T-helper 1 cell treated with Interleukin-12 subunit alpha and Interleukin-12 subunit beta and Interleukin-4 antibody, amounts not matched to agents 30 μg/mL and 1 μg/mL, for 36 hours (primary cell): ENCODE measurements at regions not wholly inside any gene's neighbourhood (a gene's known extent, or its start where the extent isn't known, plus 50 kb on each side); places are given as distances from the start of the nearest gene placed in this dataset.

Experiments
- H3K27ac Mint-ChIP-seq: one replicate; pipeline ENCODE4 v1.8.0; 2021; ENCODE audit warnings: mild to moderate bottlenecking, mixed read lengths
- H3K27me3 Mint-ChIP-seq: one replicate; pipeline ENCODE4 v1.8.0; 2021; ENCODE audit warnings: low read depth, mixed read lengths
- H3K36me3 Mint-ChIP-seq: one replicate; pipeline ENCODE4 v1.8.0; 2021; ENCODE audit warnings: low read depth, mixed read lengths
- H3K4me1 Mint-ChIP-seq: one replicate; pipeline ENCODE4 v1.8.0; 2021; ENCODE audit warnings: low read depth, mixed read lengths
- H3K4me3 Mint-ChIP-seq: one replicate; pipeline ENCODE4 v1.8.0; 2021; ENCODE audit warnings: mild to moderate bottlenecking, moderate library complexity, mixed read lengths
- H3K9me3 Mint-ChIP-seq: one replicate; pipeline ENCODE4 v1.8.0; 2021; ENCODE audit warnings: mixed read lengths

DNA sequence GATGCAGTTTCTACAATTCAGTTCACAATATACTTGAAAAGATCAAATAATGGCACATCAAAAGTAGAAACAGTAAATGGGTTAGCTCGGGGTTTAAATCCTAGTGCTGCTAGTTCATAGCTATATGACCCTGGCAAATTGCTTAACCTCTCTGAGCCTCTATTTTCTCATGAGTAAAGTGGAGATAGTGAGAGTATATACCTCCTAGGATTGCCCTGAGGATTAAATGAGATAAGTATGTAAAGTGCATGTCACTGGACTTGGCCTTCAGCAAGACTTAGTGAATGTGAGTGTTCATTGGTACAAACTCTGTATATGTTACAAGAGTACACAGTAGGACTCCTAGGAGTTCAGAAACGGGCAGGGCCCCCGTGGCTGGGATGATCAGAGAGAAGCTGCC, 248.3 kb downstream of the DLEU7 start:
- H3K4me1 Mint-ChIP-seq: peaks cover 15% of the 10 kb centered on the region
- H3K36me3 Mint-ChIP-seq: peaks cover 1% of the 10 kb centered on the region
- H3K27me3 Mint-ChIP-seq: peaks cover 9% of the 10 kb centered on the region
- no peaks in the 10 kb centered on the region for H3K9me3 Mint-ChIP-seq
- H3K27ac Mint-ChIP-seq: no peak overlapping the region
- H3K4me3 Mint-ChIP-seq: no peak overlapping the region

DNA sequence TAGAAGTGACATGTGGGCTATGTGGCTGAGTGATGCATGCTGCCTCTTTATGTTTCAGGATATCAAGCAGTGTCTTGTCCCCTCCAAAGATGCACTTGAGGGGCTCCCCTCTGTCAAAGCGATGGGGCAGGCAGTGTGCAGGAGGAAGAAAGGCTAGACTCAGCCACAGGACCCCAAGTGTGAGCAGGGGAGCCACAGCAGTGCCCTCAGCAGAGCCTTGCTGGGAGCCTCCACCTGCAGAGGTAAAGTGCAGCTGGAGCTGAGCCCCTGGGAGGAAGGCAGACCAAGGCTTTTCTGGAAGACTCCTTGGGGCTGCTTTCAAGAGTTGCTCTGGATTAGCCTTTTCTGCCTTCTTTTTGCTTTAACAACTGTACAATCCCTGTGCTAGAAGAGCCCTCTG, 247.3 kb downstream of the DLEU7 start:
- Mint-ChIP-seq H3K4me3 (no peak overlapping the region), H3K4me1 (peaks cover 14% of the 10 kb centered on the region), H3K27me3 (peaks cover 9% of the 10 kb centered on the region), H3K27ac (no peak overlapping the region), H3K36me3 (no peaks in the 10 kb centered on the region), H3K9me3 (no peaks in the 10 kb centered on the region)

DNA sequence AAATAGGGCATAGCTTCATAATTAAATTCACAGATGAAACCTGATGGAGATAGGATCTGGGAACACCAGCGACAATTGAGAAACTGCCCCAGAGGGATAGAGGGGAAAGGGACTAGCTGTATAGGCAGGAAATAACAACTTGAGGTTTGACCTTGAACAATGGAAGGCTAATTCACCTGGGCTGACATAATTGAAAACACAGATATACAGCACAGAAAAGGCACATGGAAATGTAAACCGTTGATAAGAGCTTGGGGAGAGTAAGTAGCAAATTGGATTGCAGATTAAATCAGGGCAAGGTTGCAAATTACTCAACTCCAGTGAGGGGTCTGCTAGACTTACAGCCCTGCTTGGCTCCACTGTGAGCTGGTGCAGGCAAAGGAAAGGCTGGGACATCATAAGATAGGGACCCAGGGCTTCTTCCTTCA, 246.7 kb downstream of the DLEU7 start:
- Mint-ChIP-seq H3K27ac (no peak overlapping the region), H3K4me1 (peaks cover 14% of the 10 kb centered on the region), H3K27me3 (peaks cover 9% of the 10 kb centered on the region), H3K9me3 (no peaks in the 10 kb centered on the region), H3K36me3 (no peaks in the 10 kb centered on the region), H3K4me3 (no peak overlapping the region)

DNA sequence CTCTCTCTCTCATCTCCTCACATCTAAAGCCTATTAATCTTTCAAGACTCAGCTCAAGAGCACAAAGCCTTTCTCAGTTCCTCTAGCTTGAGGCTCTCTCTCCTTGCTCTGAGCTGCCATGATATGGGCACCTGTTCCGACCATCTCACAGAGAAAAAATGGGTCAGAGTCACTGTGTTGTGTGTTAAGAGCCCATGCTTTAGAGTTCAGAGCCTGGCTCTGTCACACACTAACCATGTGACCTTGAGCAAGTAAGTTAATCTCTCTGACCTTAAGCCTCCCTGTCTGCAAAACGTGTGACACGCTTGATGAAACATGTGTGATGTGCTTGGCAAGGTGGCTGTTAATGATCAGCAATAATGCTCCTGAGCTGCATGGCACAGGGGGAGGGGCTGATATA, 245.2 kb downstream of the DLEU7 start:
- Mint-ChIP-seq H3K27ac (no peak overlapping the region), H3K9me3 (no peaks in the 10 kb centered on the region), H3K4me1 (peaks cover 11% of the 10 kb centered on the region), H3K4me3 (no peak overlapping the region), H3K27me3 (peaks cover 9% of the 10 kb centered on the region), H3K36me3 (no peaks in the 10 kb centered on the region)

DNA sequence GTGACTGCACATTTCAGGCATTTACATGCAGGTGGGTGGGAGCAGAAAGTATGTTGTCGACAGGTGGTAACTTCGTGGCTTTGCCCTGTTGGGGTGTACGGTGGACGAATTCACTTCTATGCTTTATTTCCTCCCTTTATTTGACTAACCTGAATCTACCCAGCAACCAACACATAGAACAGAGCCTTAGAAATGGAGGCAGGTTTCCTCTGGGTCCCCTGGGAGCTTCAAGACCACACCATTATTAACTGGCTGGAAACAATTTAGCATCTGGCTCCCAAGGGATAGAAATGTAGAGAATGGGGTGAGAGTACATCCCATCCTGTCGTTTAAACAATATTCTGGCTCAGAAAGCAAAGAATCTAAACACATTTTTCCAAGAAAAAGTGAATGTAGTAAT, 244.4 kb downstream of the DLEU7 start:
- Mint-ChIP-seq H3K27me3 (peaks cover 9% of the 10 kb centered on the region), H3K9me3 (no peaks in the 10 kb centered on the region), H3K4me3 (no peak overlapping the region), H3K27ac (no peak overlapping the region), H3K4me1 (peaks cover 8% of the 10 kb centered on the region), H3K36me3 (no peaks in the 10 kb centered on the region)

DNA sequence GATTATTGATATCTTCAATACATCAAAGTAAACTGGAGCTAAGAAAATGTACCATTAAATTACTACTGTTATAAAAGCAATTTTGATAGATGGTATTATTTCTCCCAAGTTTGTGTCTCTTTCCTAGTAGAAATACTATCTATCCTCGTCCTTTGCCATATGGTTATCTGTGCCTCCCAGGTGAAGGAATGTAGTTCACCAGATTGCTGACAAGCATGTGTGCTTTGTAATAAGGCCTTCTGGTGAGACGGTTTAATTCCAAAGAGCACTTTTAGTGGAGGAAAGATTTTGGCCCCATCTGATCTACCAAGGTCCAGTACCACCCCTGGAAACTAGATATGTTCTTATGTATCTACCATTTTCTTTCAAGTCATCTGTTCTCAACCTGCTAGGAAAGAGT, 243.6 kb downstream of the DLEU7 start:
- Mint-ChIP-seq H3K27me3 (peaks cover 9% of the 10 kb centered on the region), H3K27ac (no peak overlapping the region), H3K36me3 (no peaks in the 10 kb centered on the region), H3K4me3 (no peak overlapping the region), H3K9me3 (no peaks in the 10 kb centered on the region), H3K4me1 (peaks cover 4% of the 10 kb centered on the region)

DNA sequence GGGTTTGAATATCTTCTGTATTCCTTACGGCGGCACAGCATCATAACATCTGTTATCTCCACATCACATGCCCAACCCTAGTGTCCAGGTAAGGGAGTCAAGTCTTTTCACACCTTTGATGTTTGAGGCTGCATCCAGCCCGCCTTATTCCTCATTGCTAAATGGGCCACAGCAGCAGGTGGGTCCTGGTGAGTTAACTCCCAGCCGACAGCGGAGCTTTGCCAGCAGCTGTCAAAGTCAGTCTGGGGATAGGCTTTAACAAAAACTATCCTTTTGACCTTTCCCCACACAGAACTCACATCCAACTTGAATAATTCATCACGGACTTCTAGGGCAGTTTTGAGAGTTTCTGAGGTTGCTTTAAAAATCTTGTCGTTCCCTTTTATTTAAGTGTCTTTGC, 235.1 kb downstream of the DLEU7 start:
- H3K27ac Mint-ChIP-seq: no peak overlapping the region

DNA sequence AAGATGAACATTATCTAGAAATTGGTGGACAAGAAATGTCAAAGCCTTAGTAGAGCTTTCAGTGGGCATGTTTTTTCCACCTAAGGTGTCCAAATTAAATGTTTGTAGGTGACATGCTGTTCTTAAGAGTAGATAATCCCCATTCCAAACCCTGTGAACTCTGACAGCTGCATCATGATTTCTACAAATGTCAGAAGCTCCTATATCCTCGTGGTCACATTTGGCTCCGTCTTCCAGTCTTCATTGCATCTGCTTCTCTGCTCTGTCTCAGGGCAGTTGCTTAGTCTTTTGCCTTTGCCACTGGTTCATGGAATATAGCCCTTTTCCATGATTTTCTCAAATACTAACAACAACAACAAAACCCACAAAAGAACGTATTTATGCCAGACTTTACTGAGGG, 234.5 kb downstream of the DLEU7 start:
- H3K36me3 Mint-ChIP-seq: no peaks in the 10 kb centered on the region
- no peak overlapping the region for H3K4me3 Mint-ChIP-seq
- peaks cover 37% of the 10 kb centered on the region for H3K27me3 Mint-ChIP-seq
- no peaks in the 10 kb centered on the region for H3K9me3 Mint-ChIP-seq
- peaks cover 7% of the 10 kb centered on the region for H3K4me1 Mint-ChIP-seq
- no peak overlapping the region for H3K27ac Mint-ChIP-seq

More for the DNA sequence above, 235.1 kb downstream of the DLEU7 start:
- Mint-ChIP-seq H3K27me3 (peaks cover 37% of the 10 kb centered on the region), H3K4me3 (no peak overlapping the region), H3K36me3 (no peaks in the 10 kb centered on the region), H3K9me3 (no peaks in the 10 kb centered on the region), H3K4me1 (peaks cover 7% of the 10 kb centered on the region)

DNA sequence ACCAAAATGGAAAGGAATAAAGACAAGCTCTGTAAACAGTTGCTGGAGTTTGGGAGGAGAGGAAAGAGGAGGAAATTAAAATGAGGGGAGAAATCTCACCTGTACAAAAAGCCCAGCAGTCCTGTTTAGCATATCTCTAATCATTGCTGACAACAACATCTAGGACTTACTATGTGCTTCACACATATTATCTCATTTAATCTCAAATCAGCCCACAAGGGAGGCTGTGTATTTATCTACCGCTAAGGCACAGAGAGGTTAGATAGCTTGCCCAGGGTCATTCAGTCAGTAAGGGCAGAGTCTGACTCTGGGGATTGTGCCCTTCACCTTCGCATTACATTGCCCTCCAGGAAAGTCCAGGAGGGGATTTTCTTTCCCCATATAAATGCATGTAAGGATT, 233.3 kb downstream of the DLEU7 start:
- H3K4me1 Mint-ChIP-seq: peaks cover 7% of the 10 kb centered on the region
- no peaks in the 10 kb centered on the region for H3K36me3 Mint-ChIP-seq
- H3K4me3 Mint-ChIP-seq: no peak overlapping the region
- no peak overlapping the region for H3K27ac Mint-ChIP-seq
- H3K27me3 Mint-ChIP-seq: peaks cover 37% of the 10 kb centered on the region
- H3K9me3 Mint-ChIP-seq: no peaks in the 10 kb centered on the region

DNA sequence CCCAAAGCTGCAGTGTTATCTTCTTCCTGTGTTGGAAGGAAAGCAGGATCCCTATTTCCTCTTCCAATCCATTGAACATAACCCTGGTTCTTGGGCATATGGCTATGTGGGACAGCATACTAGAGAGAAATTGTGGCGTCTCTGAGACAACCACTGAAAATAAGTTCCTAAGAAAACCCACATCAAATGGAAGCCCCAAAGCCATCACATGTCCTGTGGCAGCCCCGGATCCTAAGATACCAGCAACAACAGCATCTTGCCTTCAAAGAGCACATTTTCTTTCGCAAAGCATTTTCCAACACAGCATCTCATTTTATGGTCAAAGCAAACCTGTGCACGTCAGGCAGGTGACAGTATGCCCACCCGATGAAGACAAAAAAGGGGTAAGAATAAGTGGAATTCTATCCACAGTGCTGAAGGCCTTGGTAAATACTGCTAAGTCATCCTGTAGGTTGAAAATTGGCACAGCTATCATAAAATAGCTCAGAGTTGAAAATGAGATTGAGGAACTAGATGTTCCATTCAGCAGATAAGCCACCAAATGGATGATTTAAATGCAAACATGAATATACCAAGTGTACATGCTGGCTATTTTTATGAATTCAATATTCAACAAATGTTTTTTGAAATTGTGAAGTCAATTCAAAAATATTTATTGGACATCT, 232.2 kb downstream of the DLEU7 start:
- Mint-ChIP-seq H3K27me3 (peaks cover 37% of the 10 kb centered on the region), H3K27ac (no peak overlapping the region), H3K9me3 (no peaks in the 10 kb centered on the region), H3K4me1 (peaks cover 7% of the 10 kb centered on the region), H3K36me3 (no peaks in the 10 kb centered on the region), H3K4me3 (no peak overlapping the region)

DNA sequence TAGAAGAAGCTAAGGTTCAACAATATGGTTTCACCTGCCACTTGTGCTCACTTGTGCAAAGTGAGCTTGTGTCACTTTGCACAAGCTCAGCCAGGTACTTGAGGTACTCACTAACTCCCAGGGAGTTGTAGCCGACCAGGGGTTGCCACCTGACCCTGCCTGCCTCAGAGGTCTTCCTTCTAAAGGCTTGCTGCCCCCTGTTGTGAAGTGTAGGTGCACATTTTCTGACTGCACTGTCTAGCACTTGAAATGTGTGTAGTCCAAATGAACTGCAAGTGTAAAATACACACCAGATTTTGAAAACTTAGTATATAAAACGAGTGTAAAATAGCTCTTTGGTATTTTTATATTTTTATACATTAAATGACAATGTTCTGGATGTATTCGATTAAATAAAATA, 230.8 kb downstream of the DLEU7 start:
- Mint-ChIP-seq H3K27ac (no peak overlapping the region), H3K4me1 (peaks cover 11% of the 10 kb centered on the region), H3K36me3 (no peaks in the 10 kb centered on the region), H3K9me3 (no peaks in the 10 kb centered on the region), H3K4me3 (no peak overlapping the region), H3K27me3 (peaks cover 33% of the 10 kb centered on the region)

DNA sequence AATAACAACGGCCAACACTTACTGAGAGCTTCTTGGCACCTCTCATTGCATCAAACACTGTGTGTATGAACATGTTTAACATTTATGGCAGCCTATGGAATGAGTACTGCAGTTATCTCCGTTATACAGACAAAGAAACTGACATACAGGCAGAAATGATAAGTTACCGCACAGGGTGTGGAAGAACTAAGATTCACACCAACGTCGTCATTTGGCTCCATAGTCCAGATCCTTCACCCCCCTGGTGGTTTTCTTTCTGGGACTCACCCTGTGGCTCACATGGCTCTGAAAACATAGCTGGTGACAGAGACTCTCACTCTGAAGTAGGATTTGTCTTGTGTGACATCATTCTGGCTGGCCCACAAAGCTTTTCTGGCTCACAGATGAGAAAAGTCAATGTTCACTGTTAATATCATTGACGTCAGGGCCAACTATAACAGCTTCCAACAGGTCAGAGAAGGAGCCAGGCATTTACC, 230.1 kb downstream of the DLEU7 start:
- H3K4me3 Mint-ChIP-seq: no peak overlapping the region
- H3K36me3 Mint-ChIP-seq: no peaks in the 10 kb centered on the region
- no peak overlapping the region for H3K27ac Mint-ChIP-seq
- H3K9me3 Mint-ChIP-seq: no peaks in the 10 kb centered on the region
- H3K4me1 Mint-ChIP-seq: peaks cover 11% of the 10 kb centered on the region
- H3K27me3 Mint-ChIP-seq: peaks cover 27% of the 10 kb centered on the region

DNA sequence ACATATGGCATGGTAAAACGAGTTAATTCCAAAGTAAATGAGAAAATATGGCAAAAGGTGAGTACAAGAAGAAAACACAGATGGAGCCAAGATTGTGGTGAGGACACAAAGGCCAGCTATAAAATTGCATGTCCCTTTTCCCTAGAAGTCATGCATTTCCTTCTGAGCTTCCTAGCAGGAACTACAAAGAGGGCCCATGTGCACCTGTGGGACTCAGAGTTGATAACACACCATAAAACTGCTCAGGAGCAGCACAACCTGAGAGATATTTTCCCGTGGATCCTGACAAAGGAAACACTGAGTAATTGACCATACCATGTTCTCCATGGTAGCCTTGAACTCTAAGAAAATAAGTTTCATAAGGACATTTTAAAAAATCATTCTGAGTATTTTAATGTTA, 228.3 kb downstream of the DLEU7 start:
- Mint-ChIP-seq H3K4me3 (no peak overlapping the region), H3K36me3 (no peaks in the 10 kb centered on the region), H3K27me3 (peaks cover 8% of the 10 kb centered on the region), H3K27ac (no peak overlapping the region), H3K4me1 (peaks cover 11% of the 10 kb centered on the region), H3K9me3 (no peaks in the 10 kb centered on the region)

DNA sequence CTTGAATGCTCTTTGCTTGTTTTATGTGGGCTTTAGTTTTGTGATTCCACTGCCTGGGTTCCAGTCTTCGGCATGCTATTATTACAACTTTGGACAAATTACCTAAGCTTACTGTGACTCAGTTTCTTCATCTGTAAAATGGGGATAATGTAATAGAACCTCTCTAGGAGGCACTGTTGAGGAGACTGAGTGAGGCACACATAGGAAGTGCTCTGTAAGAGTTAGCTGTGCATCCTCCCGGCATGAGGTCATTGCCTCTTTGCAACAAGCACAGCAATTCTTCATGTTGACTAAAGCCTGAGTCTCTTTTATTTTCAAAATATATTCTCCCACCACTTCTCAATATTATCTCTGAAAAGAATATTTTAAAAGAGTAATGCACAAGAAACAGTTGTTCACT, 227.4 kb downstream of the DLEU7 start:
- no peak overlapping the region for H3K27ac Mint-ChIP-seq
- no peaks in the 10 kb centered on the region for H3K9me3 Mint-ChIP-seq
- no peak overlapping the region for H3K4me3 Mint-ChIP-seq
- peaks cover 10% of the 10 kb centered on the region for H3K4me1 Mint-ChIP-seq
- peaks cover 8% of the 10 kb centered on the region for H3K27me3 Mint-ChIP-seq
- H3K36me3 Mint-ChIP-seq: no peaks in the 10 kb centered on the region

DNA sequence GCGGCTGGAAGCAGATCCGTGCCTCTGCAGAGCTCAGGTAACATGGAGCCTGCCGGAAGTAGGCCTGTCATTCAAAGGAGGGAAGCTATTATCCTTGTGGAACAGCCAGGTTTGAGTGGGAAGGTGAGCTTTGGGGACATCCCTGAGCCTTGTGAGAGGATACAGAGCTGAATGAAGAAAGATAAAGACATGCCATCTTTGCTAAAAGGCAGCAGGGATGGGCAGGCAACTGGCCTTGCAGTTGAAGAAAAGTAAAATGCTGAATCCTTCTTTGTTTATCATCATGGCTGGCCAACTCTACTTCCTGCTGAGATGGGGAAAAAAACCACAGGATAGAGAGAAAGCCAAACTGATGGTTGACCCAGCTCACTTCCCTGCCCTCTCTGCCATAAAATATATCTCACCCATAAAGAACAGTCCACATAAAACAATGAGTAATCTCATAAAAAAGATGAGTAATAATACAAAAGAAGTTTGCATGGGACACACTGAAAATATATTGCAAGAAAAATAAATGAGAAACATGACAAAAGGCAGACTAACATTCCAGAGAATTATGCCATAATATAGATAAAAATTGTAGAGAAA, 226.3 kb downstream of the DLEU7 start:
- peaks cover 5% of the 10 kb centered on the region for H3K4me1 Mint-ChIP-seq
- H3K27ac Mint-ChIP-seq: no peak overlapping the region
- H3K4me3 Mint-ChIP-seq: no peak overlapping the region
- H3K36me3 Mint-ChIP-seq: no peaks in the 10 kb centered on the region
- H3K27me3 Mint-ChIP-seq: peaks cover 10% of the 10 kb centered on the region
- H3K9me3 Mint-ChIP-seq: no peaks in the 10 kb centered on the region
